Heart left ventricle (tissue), 16 donors: ENCODE measurements at regions not wholly inside any gene's neighbourhood (a gene's known extent, or its start where the extent isn't known, plus 50 kb on each side); places are given as distances from the start of the nearest gene placed in this dataset.

ENCODE experiments used
- ATAC-seq, 4 donors: fragments of 200-7000 bp; cut with Tn5 transposase; one replicate each; pipeline ENCODE4 v1.9.1; 2020 to 2022; ENCODE audit warnings: moderate library complexity in 4 of 4, mild to moderate bottlenecking in 3 of 4, moderate number of reproducible peaks in 1 of 4
- DNase-seq, 5 donors: peaks; one replicate each; pipeline ENCODE4 v3.0.0-alpha.2; 2020
- H3K27ac ChIP-seq, 12 donors: fragments of 200-600 bp; sonication (generic) in 4 of 12; one replicate each; pipeline versions ENCODE4 v1.5.0 to v1.8.0; 2016 to 2022; ENCODE audit warnings: mild to moderate bottlenecking in 2 of 12
- H3K27me3 ChIP-seq, 9 donors: fragments of 200-600 bp; sonication (generic) in 2 of 9; one replicate each; pipeline versions ENCODE4 v1.5.1 to v1.8.0; 2016 to 2022; ENCODE audit warnings: mild to moderate bottlenecking in 3 of 9
- H3K36me3 ChIP-seq, 9 donors: fragments of 200-600 bp; sonication (generic) in 2 of 9; one replicate each; pipeline versions ENCODE4 v1.5.0 to v1.8.0; 2018 to 2022; ENCODE audit warnings: mild to moderate bottlenecking in 2 of 9
- H3K4me1 ChIP-seq, 12 donors: fragments of 200-600 bp; sonication (generic) in 4 of 12; one replicate each; pipeline versions ENCODE4 v1.5.0 to v1.8.0; 2016 to 2022; ENCODE audit warnings: mild to moderate bottlenecking in 3 of 12
- H3K4me3 ChIP-seq, 12 donors: fragments of 200-600 bp; sonication (generic) in 4 of 12; one replicate each; pipeline versions ENCODE4 v1.5.0 to v1.8.0; 2017 to 2022; ENCODE audit warnings: mild to moderate bottlenecking in 9 of 12, moderate library complexity in 4 of 12
- H3K9me3 ChIP-seq, 12 donors: fragments of 200-600 bp; sonication (generic) in 4 of 12; one replicate each; pipeline versions ENCODE4 v1.5.0 to v1.8.0; 2016 to 2022; ENCODE audit warnings: mild to moderate bottlenecking in 1 of 12
- CTCF ChIP-seq, 12 donors: fragments of 200-600 bp; sonication (generic) in 4 of 12; IDR thresholded peaks; one replicate each; pipeline versions ENCODE4 v1.5.0 to v1.8.0; 2018 to 2022; ENCODE audit warnings: antibody characterized with exemption in 12 of 12, mild to moderate bottlenecking in 5 of 12
- POLR2A ChIP-seq, 2 donors: fragments of 450-650 bp; IDR thresholded peaks; one replicate each; pipeline ENCODE4 v1.6.1; 2017; ENCODE audit warnings: antibody characterized with exemption in 2 of 2, mild to moderate bottlenecking in 2 of 2, moderate library complexity in 2 of 2
- WGBS, 4 donors: extraction: QIAGEN DNeasy Blood & Tissue Kit in 2 of 4; methylation state at CpG; one replicate each; pipeline versions ENCODE4 v1.1.5 to v1.1.7; 2013 to 2018; 5-methylcytosine and 5-hydroxymethylcytosine counted together
- intact Hi-C, 10 donors: fragments of 100-400 bp; cut with DNase I; formaldehyde crosslinking; loops; one replicate each; pipeline versions ENCODE4 v1.11.1 to v1.14.2; 2022
- donor health status: ischemic (EF 13 %, LVEDD 7.1; RV severe dilation, severe dysfunction).
- donor health status: healthy with polysubstance abuse.
- donor health status: DM: no; HTN: yes; CAD: no.
- donor health status: DM: no; HTN: no; CAD: no.
- donor health status: ischemic (EF 25% LVEDD 6.9; RV normal size, moderate dysfunction).
- donor health status: ischemic (EF 25% LVEDD 5.7; RV mildly dilated, moderate dysfunction).
- donor health status: healthy.
- donor health status: DM: yes; HTN: yes; CAD: no.
- donor health status: ischemic (EF 35%, LVEDD 5.7; RV mildly dilated, moderate dysfunction).
- donor health status: nonischemic (EF 11% LVEDD 7.7; RV severe dilation, severe dysfunction).
- donor health status: DM: yes; HTN: yes; CAD: no.
- donor health status: PGD.
- donor health status: ischemic (EF 29% LVEDD 5.4; RV normal size, mild dysfunction).
- donor health status: nonischemic (EF 23%, LVEDD 6.1; RV moderate dilation, normal function).

- DNase-seq (no peak), ATAC-seq (no peak)
- 22 to 41% (median 31%) methylated on average over 3 of the region's 3 CpGs for WGBS, 4 donors
- Histone ChIP-seq H3K36me3 (no peaks in the 10 kb centered on the region), H3K27me3 (no peaks in the 10 kb centered on the region), H3K4me1 (no peaks in the 10 kb centered on the region), H3K27ac (no peak overlapping the region), H3K9me3 (no peaks in the 10 kb centered on the region), H3K4me3 (no peak overlapping the region)
- intact Hi-C loops: no loop called here
- TF ChIP-seq POLR2A (IDR thresholded peaks at IDR 0.05) (no peak), CTCF (IDR thresholded peaks at IDR 0.05) (no peak)
These were observed 250.1 kb downstream of the DIPK2A start for GRCh38 chr3:144221761-144222160.

- DNase-seq (no peak), ATAC-seq (no peak)
- WGBS, 4 donors: 70 to 83% (median 78%) methylated on average over 1 of the region's 1 CpG
- Histone ChIP-seq H3K27me3 (no peaks in the 10 kb centered on the region), H3K27ac (no peak overlapping the region), H3K9me3 (no peaks in the 10 kb centered on the region), H3K4me3 (no peak overlapping the region), H3K4me1 (no peaks in the 10 kb centered on the region), H3K36me3 (no peaks in the 10 kb centered on the region)
- TF ChIP-seq CTCF (IDR thresholded peaks at IDR 0.05) (no peak), POLR2A (IDR thresholded peaks at IDR 0.05) (no peak)
- intact Hi-C loops: no loop called here
These were observed 257.7 kb downstream of the DIPK2A start for GRCh38 chr3:144229330-144229729.

GRCh38 chr3:144229953-144230352 lies 258.3 kb downstream of the DIPK2A start:
- intact Hi-C loops: no loop called here

GRCh38 chr3:144235489-144235888 lies 263.9 kb downstream of the DIPK2A start:
- Histone ChIP-seq H3K4me3 (no peak overlapping the region), H3K27me3 (no peaks in the 10 kb centered on the region), H3K4me1 (no peaks in the 10 kb centered on the region), H3K9me3 (no peaks in the 10 kb centered on the region), H3K36me3 (no peaks in the 10 kb centered on the region), H3K27ac (no peak overlapping the region)
- intact Hi-C loops: no loop called here
- DNase-seq (no peak), ATAC-seq (no peak)
- 88 to 91% (median 90%) methylated on average over 2 of the region's 2 CpGs for WGBS, 4 donors
- TF ChIP-seq POLR2A (IDR thresholded peaks at IDR 0.05) (no peak), CTCF (IDR thresholded peaks at IDR 0.05) (no peak)

More at GRCh38 chr3:144229953-144230352, 258.3 kb downstream of the DIPK2A start:
- no peak for DNase-seq
- H3K9me3 ChIP-seq: no peaks in the 10 kb centered on the region
- no peaks in the 10 kb centered on the region for H3K4me1 ChIP-seq
- no peak overlapping the region for H3K27ac ChIP-seq
- TF ChIP-seq POLR2A (IDR thresholded peaks at IDR 0.05) (no peak), CTCF (IDR thresholded peaks at IDR 0.05) (no peak)
- no peaks in the 10 kb centered on the region for H3K27me3 ChIP-seq
- ATAC-seq: no peak
- H3K4me3 ChIP-seq: no peak overlapping the region
- H3K36me3 ChIP-seq: no peaks in the 10 kb centered on the region
